H1 (cell line): ENCODE measurements at regions not wholly inside any gene's neighbourhood (a gene's known extent, or its start where the extent isn't known, plus 50 kb on each side); places are given as distances from the start of the nearest gene placed in this dataset.

ENCODE experiments used
- ATF2 ChIP-seq: IDR thresholded peaks from 2 replicates; pipeline ENCODE4 v1.6.1; 2012; ENCODE audit warnings: low read length, inconsistent platforms
- CTCF ChIP-seq, 3 experiments: IDR thresholded peaks; 1 replicate in 2 of 3; 2 replicates in 1 of 3; pipeline versions ENCODE4 v1.5.1 to v1.6.1; 2011; ENCODE audit warnings: low read length in 3 of 3, mild to moderate bottlenecking in 3 of 3, inconsistent platforms in 2 of 3, low read depth in 1 of 3, moderate library complexity in 1 of 3; ENCODE audit not compliant: insufficient read depth in 1 of 3; ENCODE audit errors: control extremely low read depth in 1 of 3

GRCh38 chr5:91490316-91490715, 107.2 kb upstream of the ARRDC3 start (continued):
- TF ChIP-seq CTCF (IDR thresholded peaks at IDR 0.05; ENCODE audit: control extremely low read depth in 1 of 3, insufficient read depth in 1 of 3, low read depth in 1 of 3, low read length in 3 of 3), result no peak
- TF ChIP-seq ATF2, result no peak
